HG03457 (cell line): ENCODE measurements at regions not wholly inside any gene's neighbourhood (a gene's known extent, or its start where the extent isn't known, plus 50 kb on each side); places are given as distances from the start of the nearest gene placed in this dataset.
"Not testable (repeated sequence)": the region's sequence is repeated elsewhere in the genome, so short reads cannot be mapped to it uniquely, and the experiment has no call there.

Source experiments
- ATAC-seq: cut with Tn5 transposase; IDR thresholded peaks from one replicate; pipeline ENCODE4 v1.9.1; 2021; ENCODE audit warnings: moderate number of reproducible peaks; ENCODE audit not compliant: unreplicated experiment

DNA sequence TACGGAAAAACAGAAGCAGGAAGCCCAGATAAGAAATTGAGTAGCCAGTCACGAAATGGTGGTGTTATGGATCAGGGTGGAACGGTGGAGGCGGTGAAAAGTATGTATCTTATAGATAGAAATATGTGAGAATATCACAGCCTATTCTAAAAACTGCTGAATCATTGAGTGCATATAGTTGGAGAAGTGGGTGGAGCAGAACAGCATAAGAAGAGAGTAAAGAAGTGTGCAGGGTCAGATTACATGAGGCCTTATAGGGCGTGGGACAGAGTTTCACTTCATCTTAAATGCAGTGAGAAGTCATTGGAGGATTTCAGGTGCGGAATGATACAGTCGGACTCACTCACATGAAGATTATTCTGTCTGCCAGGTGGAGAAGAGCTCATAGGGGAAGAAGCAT is 293.1 kb downstream of the TRIML1 start:
- no peak for ATAC-seq

- ATAC-seq = no peak
Observed at GRCh38 chr4:188433741-188434315, 294.6 kb downstream of the TRIML1 start.

- no peak for ATAC-seq
Observed at GRCh38 chr4:188434643-188435042, 295.4 kb downstream of the TRIML1 start.

GRCh38 chr4:188435381-188435780 is 296.1 kb downstream of the TRIML1 start:
- no peak for ATAC-seq

- ATAC-seq = no peak
Observed at GRCh38 chr4:188437535-188437934, 298.3 kb downstream of the TRIML1 start.

- not testable (repeated sequence) for ATAC-seq
Observed at GRCh38 chr4:188438391-188438824, 299.2 kb downstream of the TRIML1 start.

DNA sequence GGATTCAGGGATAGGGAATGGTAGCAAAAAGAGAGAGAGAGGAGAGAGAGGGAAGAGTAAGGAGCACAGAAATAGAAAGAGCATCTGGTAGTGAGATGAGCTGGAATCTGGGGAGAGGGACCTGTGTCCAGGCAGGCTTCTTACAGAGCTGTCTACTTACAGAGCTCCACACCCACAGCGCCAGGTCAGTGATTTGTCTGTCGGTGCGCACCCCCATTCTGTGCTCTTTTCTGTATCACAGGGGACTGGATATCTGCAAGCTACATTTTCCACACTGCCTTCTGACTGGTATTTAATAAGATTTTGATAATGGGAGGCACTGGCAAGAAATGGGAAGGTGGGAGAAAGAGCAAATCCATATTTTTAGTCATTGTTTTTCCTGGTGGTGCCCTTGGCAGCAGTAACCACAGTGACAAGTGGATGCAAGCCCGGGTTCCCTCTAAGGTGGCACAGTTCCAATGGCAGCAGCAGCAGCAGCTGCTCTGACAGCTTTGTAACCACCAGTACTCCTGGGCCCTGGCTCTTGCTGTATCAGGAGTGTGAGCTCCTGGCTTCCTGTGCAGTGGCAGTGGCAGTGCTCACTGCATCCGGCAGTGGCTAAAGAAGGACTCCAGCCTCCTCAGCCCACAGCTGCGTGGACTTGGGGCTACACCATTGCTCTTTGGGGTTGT is 300.5 kb downstream of the TRIML1 start:
- no peak for ATAC-seq

GRCh38 chr4:188444500-188444899 is 305.3 kb downstream of the TRIML1 start:
- no peak for ATAC-seq

GRCh38 chr4:188448996-188449395 is 309.8 kb downstream of the TRIML1 start:
- ATAC-seq = not testable (repeated sequence)

DNA sequence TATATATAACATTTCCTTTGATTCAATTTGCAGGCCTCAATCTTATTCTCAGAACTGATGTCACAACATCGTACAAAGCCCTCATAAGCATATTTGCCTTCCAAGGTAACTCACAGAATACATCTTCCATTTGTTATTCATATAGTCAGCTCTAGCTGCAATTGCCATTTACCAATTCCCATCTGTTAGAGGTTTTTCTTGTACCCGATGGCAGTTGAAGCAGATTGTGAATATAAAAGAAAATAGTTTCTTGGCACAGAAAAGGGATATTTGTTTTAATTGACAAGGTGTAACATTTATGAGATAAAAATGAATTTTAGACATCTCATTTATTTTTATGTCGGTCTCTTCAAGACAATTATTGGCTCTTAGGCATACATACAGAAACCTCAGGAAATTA is 311.3 kb downstream of the TRIML1 start:
- no peak for ATAC-seq

GRCh38 chr4:188452097-188452496 is 312.9 kb downstream of the TRIML1 start:
- ATAC-seq = no peak

GRCh38 chr4:188454575-188454974 is 315.3 kb downstream of the TRIML1 start:
- ATAC-seq = no peak

DNA sequence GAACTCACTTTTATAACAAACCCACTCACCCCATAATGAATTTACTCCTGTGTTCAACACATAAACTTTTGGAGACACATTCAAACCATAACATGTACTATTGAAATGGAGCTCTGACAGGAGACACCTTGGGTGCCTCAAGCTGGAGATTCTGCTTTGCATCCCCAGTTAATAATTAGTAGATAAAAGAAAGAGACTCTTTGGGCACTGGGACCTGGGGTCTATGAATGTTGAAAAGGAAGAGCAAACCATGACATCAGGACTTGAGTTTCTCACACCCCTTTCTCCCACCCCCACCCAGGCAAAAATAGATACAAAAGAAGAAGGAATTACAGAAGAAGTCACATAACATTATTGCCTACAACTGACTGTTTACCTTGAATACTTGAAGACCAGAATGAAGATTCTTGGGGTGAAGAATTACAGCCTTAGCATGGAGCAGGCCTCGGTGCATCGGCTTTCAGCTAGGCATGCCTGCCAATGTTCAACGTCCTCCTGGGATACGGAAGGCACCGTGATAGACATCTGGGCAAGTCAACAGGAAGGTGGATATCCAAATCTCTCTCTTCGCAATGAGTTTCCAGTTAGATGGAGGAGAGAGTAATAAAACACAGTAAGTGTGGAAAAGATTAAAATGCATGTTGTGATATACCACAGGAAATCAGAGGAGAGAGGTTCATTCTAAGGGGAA is 316.0 kb downstream of the TRIML1 start:
- ATAC-seq = no peak

DNA sequence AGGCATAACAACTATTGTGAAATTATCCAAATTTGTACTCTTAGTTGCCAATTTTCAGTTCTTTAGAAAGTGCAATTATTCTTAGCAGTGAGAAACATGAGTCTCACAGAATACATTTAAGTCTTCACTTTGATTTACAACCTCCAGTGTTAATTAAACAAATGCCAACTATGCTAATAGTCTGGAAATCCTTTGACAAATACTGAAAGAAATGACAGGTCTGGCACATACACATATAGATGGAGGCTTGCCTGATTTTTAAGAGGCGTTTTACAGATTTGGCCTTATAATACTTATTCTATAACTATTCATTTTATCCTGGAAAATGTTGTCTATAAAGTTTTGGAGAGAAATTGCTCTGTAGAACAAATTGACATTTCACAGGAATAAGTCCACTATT is 320.1 kb downstream of the TRIML1 start:
- no peak for ATAC-seq

DNA sequence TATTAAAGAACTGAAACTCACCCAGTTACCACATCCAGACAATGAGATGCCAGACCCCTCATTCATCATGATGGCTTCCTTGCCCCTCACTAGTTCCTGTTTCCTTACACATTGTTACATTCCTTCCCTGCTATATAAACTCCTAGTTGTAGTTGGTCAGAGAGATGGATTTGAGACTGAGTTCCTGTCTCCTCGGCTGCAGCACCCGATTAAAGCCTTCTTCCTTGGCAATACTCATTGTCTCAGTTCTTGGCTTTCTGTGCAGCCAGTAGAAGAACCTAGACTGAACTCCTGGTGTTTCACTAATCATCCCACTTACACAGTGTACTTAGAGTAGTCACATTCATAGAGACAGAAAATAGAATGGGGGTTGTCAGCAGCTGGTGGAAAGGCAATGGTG is 324.7 kb downstream of the TRIML1 start:
- ATAC-seq = no peak

DNA sequence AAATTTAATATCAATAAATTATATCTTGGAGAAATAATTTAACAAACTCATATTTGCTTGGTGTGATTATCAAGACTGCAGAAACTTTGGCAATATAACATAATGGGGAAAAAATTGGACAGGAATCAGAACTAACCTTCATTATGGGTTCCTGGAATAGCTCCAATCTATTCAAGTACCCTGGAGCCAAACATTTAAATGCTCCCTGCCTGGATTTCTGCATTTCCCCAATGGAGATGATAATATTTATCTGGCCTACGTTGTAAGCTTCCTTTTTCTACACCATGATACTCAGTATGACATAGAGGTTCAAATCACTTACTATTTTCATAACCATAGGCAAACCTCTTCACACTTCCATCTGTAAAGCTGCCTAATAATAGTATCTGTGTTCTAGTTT is 326.8 kb downstream of the TRIML1 start:
- no peak for ATAC-seq

- ATAC-seq = no peak
Observed at GRCh38 chr4:188484256-188484655, 345.0 kb downstream of the TRIML1 start.

GRCh38 chr4:188485906-188486305 is 346.7 kb downstream of the TRIML1 start:
- ATAC-seq = no peak

GRCh38 chr4:188492886-188493285 is 353.6 kb downstream of the TRIML1 start:
- no peak for ATAC-seq

GRCh38 chr4:188495169-188495568 is 355.9 kb downstream of the TRIML1 start:
- ATAC-seq = no peak

DNA sequence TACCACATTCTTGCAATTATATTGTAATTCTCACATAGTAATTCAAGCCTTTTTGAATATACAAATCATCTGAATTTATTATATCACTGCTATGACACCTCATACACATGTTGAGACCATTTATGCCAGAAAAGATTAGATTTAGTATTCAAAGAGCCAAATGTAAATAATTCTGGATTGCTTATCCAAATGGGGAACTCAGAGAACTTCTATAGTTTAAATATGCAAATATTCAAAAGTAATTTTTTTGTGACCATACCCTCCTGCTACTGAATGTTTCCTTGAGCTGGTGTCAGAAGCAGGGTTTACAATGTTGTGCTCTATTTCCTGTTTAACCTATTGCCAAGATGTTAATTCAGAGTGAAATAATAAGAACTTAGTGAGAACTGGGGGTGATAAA is 372.2 kb downstream of the TRIML1 start:
- ATAC-seq = no peak

GRCh38 chr4:188532751-188533150 is 393.5 kb downstream of the TRIML1 start:
- ATAC-seq = no peak
